SK-N-SH (cell line): ENCODE measurements at regions not wholly inside any gene's neighbourhood (a gene's known extent, or its start where the extent isn't known, plus 50 kb on each side); places are given as distances from the start of the nearest gene placed in this dataset.

ENCODE experiments used
- CTCF ChIP-seq: fragments of 200-600 bp; sonication (generic); IDR thresholded peaks from 2 replicates; pipeline ENCODE4 v1.6.1; 2017; ENCODE audit warnings: antibody characterized with exemption, mild to moderate bottlenecking, moderate library complexity
- EP300 ChIP-seq, 2 experiments: IDR thresholded peaks; 2 replicates each; pipeline versions ENCODE4 v1.4.0 to v1.6.1; 2012; ENCODE audit warnings: borderline replicate concordance in 1 of 2, low read depth in 1 of 2, low read length in 1 of 2
- EZH2phosphoT487 ChIP-seq: fragments of 200-600 bp; sonication (generic); IDR thresholded peaks from 2 replicates; pipeline ENCODE4 v1.6.1; 2017; ENCODE audit warnings: low read depth, mixed run types, mild to moderate bottlenecking, antibody characterized with exemption, moderate library complexity, borderline replicate concordance
- FOSL2 ChIP-seq: IDR thresholded peaks from 2 replicates; pipeline ENCODE4 v1.4.0; 2012; ENCODE audit warnings: low read depth, mild to moderate bottlenecking, moderate library complexity, borderline replicate concordance
- GATA2 ChIP-seq: sonication (generic); formaldehyde crosslinking; IDR thresholded peaks from 2 replicates; pipeline ENCODE4 v1.5.0; 2020; ENCODE audit warnings: mild to moderate bottlenecking, missing genetic modification reagents
- MAX ChIP-seq: IDR thresholded peaks from 2 replicates; pipeline ENCODE4 v1.4.0; 2012; ENCODE audit warnings: low read depth
- MEF2A ChIP-seq: IDR thresholded peaks from 2 replicates; pipeline ENCODE4 v1.4.0; 2012; ENCODE audit warnings: low read depth, borderline replicate concordance
- POLR2AphosphoS5 ChIP-seq: IDR thresholded peaks from 2 replicates; pipeline ENCODE4 v1.6.1; 2012; ENCODE audit warnings: low read depth, low read length
- RCOR1 ChIP-seq: fragments of 150-350 bp; IDR thresholded peaks from 2 replicates; pipeline ENCODE4 v1.6.1; 2017; ENCODE audit warnings: antibody characterized with exemption, low read length
- REST ChIP-seq: IDR thresholded peaks from 2 replicates; pipeline ENCODE4 v1.6.1; 2012; ENCODE audit warnings: mild to moderate bottlenecking, low read depth, low read length, moderate library complexity
- USF2 ChIP-seq: fragments of 150-350 bp; IDR thresholded peaks from 2 replicates; pipeline ENCODE4 v1.6.1; 2017; ENCODE audit warnings: antibody characterized with exemption, low read length, low read depth, borderline replicate concordance

GRCh38 chr18:56510108-56510507, 128.3 kb downstream of the TXNL1 start:
- TF ChIP-seq POLR2AphosphoS5: no peak
- no peak for TF ChIP-seq CTCF
- no peak for TF ChIP-seq MEF2A
- no peak for TF ChIP-seq GATA2 (CRISPR knock-in tag)
- TF ChIP-seq USF2: no peak
- TF ChIP-seq EZH2phosphoT487: no peak
- no peak for TF ChIP-seq RCOR1
- TF ChIP-seq REST: no peak
- TF ChIP-seq EP300 (IDR thresholded peaks at IDR 0.05; ENCODE audit: borderline replicate concordance in 1 of 2, low read depth in 1 of 2, low read length in 1 of 2): no peak
- no peak for TF ChIP-seq MAX
- TF ChIP-seq FOSL2: no peak
